Vagina (tissue), 2 donors: ENCODE measurements at regions not wholly inside any gene's neighbourhood (a gene's known extent, or its start where the extent isn't known, plus 50 kb on each side); places are given as distances from the start of the nearest gene placed in this dataset.

ENCODE experiments used
- DNase-seq, 2 donors: peaks; one replicate each; pipeline ENCODE4 v3.0.0-alpha.2; 2017; ENCODE audit errors: extremely low spot score in 2 of 2
- H3K27ac ChIP-seq: fragments of 200-600 bp; sonication (generic); one replicate; pipeline ENCODE4 v1.5.1; 2019
- H3K27me3 ChIP-seq: fragments of 200-600 bp; sonication (generic); one replicate; pipeline ENCODE4 v1.5.1; 2019
- H3K36me3 ChIP-seq, 2 donors: fragments of 200-600 bp; sonication (generic); one replicate each; pipeline ENCODE4 v1.5.1; 2017 to 2019
- H3K4me1 ChIP-seq: fragments of 200-600 bp; sonication (generic); one replicate; pipeline ENCODE4 v1.5.1; 2019
- H3K4me3 ChIP-seq, 2 donors: fragments of 200-600 bp; sonication (generic); 1 replicate in 1 of 2; 2 replicates in 1 of 2; pipeline ENCODE4 v1.5.1; 2016 to 2019
- H3K9me3 ChIP-seq: fragments of 200-600 bp; sonication (generic); one replicate; pipeline ENCODE4 v1.5.1; 2019
- CTCF ChIP-seq, 3 experiments: fragments of 450-650 bp in 2 of 3; fragments of 200-600 bp in 1 of 3; sonication (generic) in 1 of 3; IDR thresholded peaks; one replicate each; pipeline ENCODE4 v1.5.1; 2017 to 2019; ENCODE audit warnings: antibody characterized with exemption in 3 of 3, mild to moderate bottlenecking in 2 of 3, moderate library complexity in 2 of 3
- POLR2A ChIP-seq, 2 donors: fragments of 450-650 bp; IDR thresholded peaks; one replicate each; pipeline ENCODE4 v1.6.1; 2017; ENCODE audit warnings: antibody characterized with exemption in 2 of 2, mild to moderate bottlenecking in 2 of 2, moderate library complexity in 2 of 2
- POLR2AphosphoS5 ChIP-seq, 2 donors: sonication (generic); formaldehyde crosslinking; IDR thresholded peaks; one replicate each; pipeline ENCODE4 v1.9.0; 2017; ENCODE audit warnings: antibody characterized with exemption in 2 of 2, mild to moderate bottlenecking in 2 of 2, low read depth in 1 of 2; ENCODE audit not compliant: insufficient read depth in 1 of 2
- intact Hi-C: fragments of 100-400 bp; cut with DNase I; formaldehyde crosslinking; loops from one replicate; pipeline ENCODE4 v1.15.1; 2023

GRCh38 chr6:98724537-98724936 is 109.8 kb upstream of the POU3F2 start:
- Histone ChIP-seq H3K27ac (no peak overlapping the region), H3K9me3 (no peaks in the 10 kb centered on the region), H3K4me1 (no peaks in the 10 kb centered on the region), H3K36me3 (no peaks in the 10 kb centered on the region), H3K27me3 (no peaks in the 10 kb centered on the region), H3K4me3 (no peak overlapping the region)
- no peak for TF ChIP-seq POLR2AphosphoS5 (IDR thresholded peaks at IDR 0.05; ENCODE audit: insufficient read depth in 1 of 2, low read depth in 1 of 2)
- no peak for TF ChIP-seq POLR2A (IDR thresholded peaks at IDR 0.05)
- no peak for DNase-seq
- intact Hi-C loops = no loop called here

DNA sequence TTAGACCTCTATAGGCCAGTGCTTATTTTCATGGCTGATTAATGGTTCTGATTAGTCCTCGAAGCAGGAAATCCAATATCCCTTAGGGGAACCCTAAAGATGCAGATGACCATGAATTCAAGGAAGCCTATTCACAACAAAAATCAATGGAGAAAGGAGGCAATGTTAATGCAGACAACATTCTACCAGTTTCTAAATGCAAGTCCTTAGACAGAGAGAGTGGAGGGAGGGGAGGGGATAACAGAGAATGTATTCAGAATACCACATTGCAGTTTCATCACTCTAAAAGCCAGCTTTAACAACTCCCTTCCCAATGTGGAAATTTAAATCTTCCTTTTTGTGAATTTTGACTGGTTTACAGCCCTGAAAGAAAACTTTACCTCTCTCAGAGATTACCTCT is 87.1 kb upstream of the POU3F2 start:
- no peaks in the 10 kb centered on the region for H3K36me3 ChIP-seq
- H3K4me3 ChIP-seq = no peak overlapping the region

GRCh38 chr6:98747960-98748359 is 86.4 kb upstream of the POU3F2 start:
- no peak for DNase-seq
- TF ChIP-seq CTCF (IDR thresholded peaks at IDR 0.05) (no peak), POLR2A (IDR thresholded peaks at IDR 0.05) (no peak)
- no peaks in the 10 kb centered on the region for H3K36me3 ChIP-seq
- no peaks in the 10 kb centered on the region for H3K27me3 ChIP-seq
- no peaks in the 10 kb centered on the region for H3K4me1 ChIP-seq
- intact Hi-C loops = no loop called here
- no peak overlapping the region for H3K27ac ChIP-seq
- H3K9me3 ChIP-seq = no peaks in the 10 kb centered on the region
- no peak overlapping the region for H3K4me3 ChIP-seq

More for the DNA sequence above, 87.1 kb upstream of the POU3F2 start:
- Histone ChIP-seq H3K27ac (no peak overlapping the region), H3K4me1 (no peaks in the 10 kb centered on the region), H3K27me3 (no peaks in the 10 kb centered on the region), H3K9me3 (no peaks in the 10 kb centered on the region)
- TF ChIP-seq POLR2A (IDR thresholded peaks at IDR 0.05) = no peak
- no peak for TF ChIP-seq CTCF (IDR thresholded peaks at IDR 0.05)
- no peak for TF ChIP-seq POLR2AphosphoS5 (IDR thresholded peaks at IDR 0.05; ENCODE audit: insufficient read depth in 1 of 2, low read depth in 1 of 2)
- intact Hi-C loops = no loop called here
- no peak for DNase-seq

DNA sequence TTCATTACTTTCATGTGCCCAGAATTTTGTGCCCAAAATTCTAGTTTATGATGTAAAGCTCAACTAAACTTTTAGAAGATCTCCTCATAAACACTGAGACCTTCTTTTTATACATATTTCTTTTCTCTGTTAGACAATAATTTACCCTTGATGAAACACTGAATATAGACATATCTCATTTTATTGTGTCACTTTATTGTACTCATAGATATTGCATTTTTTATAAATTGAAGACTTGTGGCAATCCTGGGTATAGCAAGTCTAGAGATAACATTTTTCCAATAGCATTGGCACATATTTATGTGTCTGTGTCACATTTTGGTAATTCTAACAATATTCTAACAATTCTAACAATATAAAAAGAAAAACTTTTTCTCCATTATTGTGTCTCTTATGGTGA is 74.9 kb upstream of the POU3F2 start:
- intact Hi-C loops = no loop called here
- no peaks in the 10 kb centered on the region for H3K4me1 ChIP-seq
- no peak overlapping the region for H3K27ac ChIP-seq
- no peak for TF ChIP-seq CTCF (IDR thresholded peaks at IDR 0.05)
- no peak for TF ChIP-seq POLR2AphosphoS5 (IDR thresholded peaks at IDR 0.05; ENCODE audit: insufficient read depth in 1 of 2, low read depth in 1 of 2)
- no peak for TF ChIP-seq POLR2A (IDR thresholded peaks at IDR 0.05)
- no peak for DNase-seq
- H3K4me3 ChIP-seq = no peak overlapping the region
- H3K36me3 ChIP-seq = no peaks in the 10 kb centered on the region
- H3K27me3 ChIP-seq = no peaks in the 10 kb centered on the region
- no peaks in the 10 kb centered on the region for H3K9me3 ChIP-seq

- DNase-seq = no peak
- no peaks in the 10 kb centered on the region for H3K27me3 ChIP-seq
- H3K4me1 ChIP-seq = no peaks in the 10 kb centered on the region
- TF ChIP-seq POLR2A (IDR thresholded peaks at IDR 0.05) (no peak), POLR2AphosphoS5 (IDR thresholded peaks at IDR 0.05; ENCODE audit: insufficient read depth in 1 of 2, low read depth in 1 of 2) (no peak), CTCF (IDR thresholded peaks at IDR 0.05) (no peak)
- H3K27ac ChIP-seq = no peak overlapping the region
- no peaks in the 10 kb centered on the region for H3K9me3 ChIP-seq
- no peaks in the 10 kb centered on the region for H3K36me3 ChIP-seq
- intact Hi-C loops = no loop called here
- peak overlapping the region in 1 of 2 donors; percentile 15 for H3K4me3 ChIP-seq
Observed at GRCh38 chr6:98764373-98764911, 69.9 kb upstream of the POU3F2 start.
